ENCODE measurements at regions not wholly inside any gene's neighbourhood (a gene's known extent, or its start where the extent isn't known, plus 50 kb on each side); places are given as distances from the start of the nearest gene placed in this dataset.

- no peak for TF ChIP-seq REST (IDR thresholded peaks at IDR 0.05; ENCODE audit: insufficient read depth in 1 of 2, low read depth in 2 of 2, low read length in 1 of 2)
- TF ChIP-seq, protein P1, sequence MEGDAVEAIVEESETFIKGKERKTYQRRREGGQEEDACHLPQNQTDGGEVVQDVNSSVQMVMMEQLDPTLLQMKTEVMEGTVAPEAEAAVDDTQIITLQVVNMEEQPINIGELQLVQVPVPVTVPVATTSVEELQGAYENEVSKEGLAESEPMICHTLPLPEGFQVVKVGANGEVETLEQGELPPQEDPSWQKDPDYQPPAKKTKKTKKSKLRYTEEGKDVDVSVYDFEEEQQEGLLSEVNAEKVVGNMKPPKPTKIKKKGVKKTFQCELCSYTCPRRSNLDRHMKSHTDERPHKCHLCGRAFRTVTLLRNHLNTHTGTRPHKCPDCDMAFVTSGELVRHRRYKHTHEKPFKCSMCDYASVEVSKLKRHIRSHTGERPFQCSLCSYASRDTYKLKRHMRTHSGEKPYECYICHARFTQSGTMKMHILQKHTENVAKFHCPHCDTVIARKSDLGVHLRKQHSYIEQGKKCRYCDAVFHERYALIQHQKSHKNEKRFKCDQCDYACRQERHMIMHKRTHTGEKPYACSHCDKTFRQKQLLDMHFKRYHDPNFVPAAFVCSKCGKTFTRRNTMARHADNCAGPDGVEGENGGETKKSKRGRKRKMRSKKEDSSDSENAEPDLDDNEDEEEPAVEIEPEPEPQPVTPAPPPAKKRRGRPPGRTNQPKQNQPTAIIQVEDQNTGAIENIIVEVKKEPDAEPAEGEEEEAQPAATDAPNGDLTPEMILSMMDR (IDR thresholded peaks at IDR 0.05), result no peak
- TF ChIP-seq POLR2AphosphoS5 (IDR thresholded peaks at IDR 0.05; ENCODE audit: low read depth, low read length), result no peak
These were observed 414.3 kb downstream of the ZNF804A start for GRCh38 chr2:185012643-185013042.

Measured in Panc1 (cell line).